ENCODE measurements at regions not wholly inside any gene's neighbourhood (a gene's known extent, or its start where the extent isn't known, plus 50 kb on each side); places are given as distances from the start of the nearest gene placed in this dataset.

DNA sequence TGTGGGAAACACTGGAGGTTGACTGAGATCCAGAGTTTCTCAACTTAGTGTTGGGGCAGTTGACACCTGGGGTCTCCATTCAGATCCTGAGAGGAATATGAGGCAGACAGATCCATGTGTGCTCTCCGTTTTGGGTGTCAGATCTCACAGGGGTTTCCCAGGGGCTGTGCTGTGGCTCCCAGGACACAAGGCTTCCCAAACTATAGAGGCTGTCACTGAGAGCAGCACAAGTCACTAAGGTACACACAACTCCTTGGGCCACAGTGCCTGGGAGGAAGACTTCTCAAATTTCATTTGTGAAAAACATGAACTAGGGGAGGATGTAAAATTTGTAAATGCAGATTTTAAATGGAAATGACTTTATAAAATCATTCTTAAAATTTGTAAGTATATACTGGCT is 363.6 kb downstream of the FBXO8 start:
- no peak overlapping the region for H3K9ac ChIP-seq (ENCODE audit: low read length)
- H3K27me3 Mint-ChIP-seq (ENCODE audit: low read depth, unreplicated experiment), result no peaks in the 10 kb centered on the region
- H4K20me1 ChIP-seq (ENCODE audit: insufficient read depth, low read length), result no peaks in the 10 kb centered on the region
- no peaks in the 10 kb centered on the region for H3K27me3 ChIP-seq (ENCODE audit: insufficient read depth, low read length)
- no peaks in the 10 kb centered on the region for H3K36me3 ChIP-seq (ENCODE audit: insufficient read depth, low read length)
- H3K4me2 ChIP-seq (ENCODE audit: low read length), result no peak overlapping the region
- no peak overlapping the region for H3K27ac ChIP-seq (ENCODE audit: low read depth, low read length)
- H3K27ac Mint-ChIP-seq (ENCODE audit: unreplicated experiment), result no peak overlapping the region
- DNase-seq (ENCODE audit: low read depth), result no peak
- peaks cover 7% of the 10 kb centered on the region for H3K4me1 ChIP-seq (ENCODE audit: insufficient read depth, low read length)
- H2AFZ ChIP-seq (ENCODE audit: low read depth, low read length), result no peak overlapping the region
- FAIRE-seq, result no peak
- H3K36me3 Mint-ChIP-seq (ENCODE audit: low read depth, unreplicated experiment), result no peaks in the 10 kb centered on the region
- no peak for TF ChIP-seq EZH2 (IDR thresholded peaks at IDR 0.05; ENCODE audit: insufficient read depth, low read length)
- H3K79me2 ChIP-seq (ENCODE audit: insufficient read depth, low read length), result no peaks in the 10 kb centered on the region
- H3K9me3 Mint-ChIP-seq (ENCODE audit: unreplicated experiment), result no peaks in the 10 kb centered on the region
- no peaks in the 10 kb centered on the region for H3K9me3 ChIP-seq (ENCODE audit: insufficient read depth, low read depth, low read length)
- H3K4me3 Mint-ChIP-seq (ENCODE audit: unreplicated experiment), result no peak overlapping the region
- H3K4me3 ChIP-seq (ENCODE audit: insufficient read depth, low read depth, low read length), result no peak overlapping the region
- peaks cover 32% of the 10 kb centered on the region for H3K4me1 Mint-ChIP-seq (ENCODE audit: low read depth, unreplicated experiment)

DNA sequence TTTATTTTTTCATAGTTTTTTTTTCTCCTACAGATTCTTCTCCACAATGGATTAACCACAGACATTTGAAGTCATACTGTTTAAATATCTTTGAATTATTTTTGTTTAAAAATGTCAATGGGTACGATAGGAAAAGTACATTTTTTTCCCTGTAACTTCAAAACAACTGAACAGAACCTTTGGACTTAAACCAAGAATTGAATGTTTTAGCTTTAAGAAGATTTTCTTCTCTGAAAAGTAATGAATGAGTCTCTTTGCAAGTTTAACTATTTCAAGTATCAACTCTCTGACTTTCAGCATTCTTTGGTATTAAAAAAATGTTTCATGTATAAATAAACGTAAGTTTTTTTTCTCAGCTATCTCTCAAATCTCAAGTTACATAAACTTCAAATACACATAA is 364.3 kb downstream of the FBXO8 start:
- no peak for TF ChIP-seq EZH2 (IDR thresholded peaks at IDR 0.05; ENCODE audit: insufficient read depth, low read length)
- TF ChIP-seq, protein P1, sequence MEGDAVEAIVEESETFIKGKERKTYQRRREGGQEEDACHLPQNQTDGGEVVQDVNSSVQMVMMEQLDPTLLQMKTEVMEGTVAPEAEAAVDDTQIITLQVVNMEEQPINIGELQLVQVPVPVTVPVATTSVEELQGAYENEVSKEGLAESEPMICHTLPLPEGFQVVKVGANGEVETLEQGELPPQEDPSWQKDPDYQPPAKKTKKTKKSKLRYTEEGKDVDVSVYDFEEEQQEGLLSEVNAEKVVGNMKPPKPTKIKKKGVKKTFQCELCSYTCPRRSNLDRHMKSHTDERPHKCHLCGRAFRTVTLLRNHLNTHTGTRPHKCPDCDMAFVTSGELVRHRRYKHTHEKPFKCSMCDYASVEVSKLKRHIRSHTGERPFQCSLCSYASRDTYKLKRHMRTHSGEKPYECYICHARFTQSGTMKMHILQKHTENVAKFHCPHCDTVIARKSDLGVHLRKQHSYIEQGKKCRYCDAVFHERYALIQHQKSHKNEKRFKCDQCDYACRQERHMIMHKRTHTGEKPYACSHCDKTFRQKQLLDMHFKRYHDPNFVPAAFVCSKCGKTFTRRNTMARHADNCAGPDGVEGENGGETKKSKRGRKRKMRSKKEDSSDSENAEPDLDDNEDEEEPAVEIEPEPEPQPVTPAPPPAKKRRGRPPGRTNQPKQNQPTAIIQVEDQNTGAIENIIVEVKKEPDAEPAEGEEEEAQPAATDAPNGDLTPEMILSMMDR (IDR thresholded peaks at IDR 0.05; ENCODE audit: insufficient read depth, low read depth, low read length), result no peak

DNA sequence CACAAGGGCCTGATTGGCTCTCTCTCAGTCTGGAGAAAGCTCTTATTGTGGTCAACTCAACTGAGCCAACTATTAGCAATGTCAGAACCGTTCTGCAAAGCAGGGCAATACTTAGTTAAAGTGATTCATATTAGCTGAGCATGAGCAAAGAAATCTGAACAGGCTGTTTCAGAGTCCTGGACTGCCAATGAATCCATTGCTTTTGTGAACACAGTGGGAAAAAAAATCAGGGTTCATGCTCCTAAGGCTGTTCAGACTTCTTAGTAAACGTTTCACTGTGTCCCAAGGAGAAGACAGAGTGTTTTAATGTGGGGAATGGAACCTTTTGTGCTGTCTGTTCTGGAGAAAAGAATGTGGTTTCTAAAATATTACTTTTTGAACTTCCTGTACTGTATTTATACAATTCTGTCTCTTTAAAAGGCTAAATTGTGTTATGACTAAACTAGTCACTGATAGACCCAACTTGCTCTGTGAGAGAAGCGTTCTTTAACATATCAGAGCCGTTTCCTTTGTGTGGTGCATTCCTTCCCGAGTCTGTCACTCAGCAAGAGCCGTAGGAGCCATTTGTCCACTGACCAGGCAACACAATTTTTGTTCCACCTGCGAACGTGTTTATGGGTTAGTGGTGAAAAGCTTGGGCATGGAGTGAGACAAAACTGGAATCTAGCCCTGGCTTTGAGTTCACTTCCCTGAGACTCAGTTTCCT is 366.1 kb downstream of the FBXO8 start:
- TF ChIP-seq, protein P1 (IDR thresholded peaks at IDR 0.05; ENCODE audit: insufficient read depth, low read depth, low read length), result no peak
- TF ChIP-seq EZH2 (IDR thresholded peaks at IDR 0.05; ENCODE audit: insufficient read depth, low read length), result no peak
- H3K79me2 ChIP-seq (ENCODE audit: insufficient read depth, low read length), result no peaks in the 10 kb centered on the region
- peak overlapping the region; percentile 49 for H3K27ac ChIP-seq (ENCODE audit: low read depth, low read length)
- H3K9me3 Mint-ChIP-seq (ENCODE audit: unreplicated experiment), result no peaks in the 10 kb centered on the region
- H2AFZ ChIP-seq (ENCODE audit: low read depth, low read length), result peak overlapping the region; percentile 37
- peak overlapping the region; percentile 24 for H3K4me3 ChIP-seq (ENCODE audit: insufficient read depth, low read depth, low read length)
- peak overlapping the region; percentile 79 for H3K4me2 ChIP-seq (ENCODE audit: low read length)
- peaks cover 25% of the 10 kb centered on the region for H3K4me1 Mint-ChIP-seq (ENCODE audit: low read depth, unreplicated experiment)
- peaks cover 7% of the 10 kb centered on the region for H3K4me1 ChIP-seq (ENCODE audit: insufficient read depth, low read length)
- no peak for FAIRE-seq
- H3K9me3 ChIP-seq (ENCODE audit: insufficient read depth, low read depth, low read length), result no peaks in the 10 kb centered on the region
- H3K27me3 ChIP-seq (ENCODE audit: insufficient read depth, low read length), result no peaks in the 10 kb centered on the region
- no peaks in the 10 kb centered on the region for H4K20me1 ChIP-seq (ENCODE audit: insufficient read depth, low read length)
- no peaks in the 10 kb centered on the region for H3K36me3 Mint-ChIP-seq (ENCODE audit: low read depth, unreplicated experiment)
- H3K36me3 ChIP-seq (ENCODE audit: insufficient read depth, low read length), result no peaks in the 10 kb centered on the region
- peak overlapping the region; percentile 99 for H3K27ac Mint-ChIP-seq (ENCODE audit: unreplicated experiment)
- peak overlapping the region; percentile 55 for H3K4me3 Mint-ChIP-seq (ENCODE audit: unreplicated experiment)
- peak overlapping the region; percentile 35 for H3K9ac ChIP-seq (ENCODE audit: low read length)
- DNase-seq (ENCODE audit: low read depth), result peak; percentile 73
- H3K27me3 Mint-ChIP-seq (ENCODE audit: low read depth, unreplicated experiment), result no peaks in the 10 kb centered on the region

More for the DNA sequence above, 364.3 kb downstream of the FBXO8 start:
- peaks cover 7% of the 10 kb centered on the region for H3K4me1 ChIP-seq (ENCODE audit: insufficient read depth, low read length)
- H3K36me3 Mint-ChIP-seq (ENCODE audit: low read depth, unreplicated experiment), result no peaks in the 10 kb centered on the region
- no peaks in the 10 kb centered on the region for H3K9me3 ChIP-seq (ENCODE audit: insufficient read depth, low read depth, low read length)
- H3K36me3 ChIP-seq (ENCODE audit: insufficient read depth, low read length), result no peaks in the 10 kb centered on the region
- H3K4me1 Mint-ChIP-seq (ENCODE audit: low read depth, unreplicated experiment), result peaks cover 25% of the 10 kb centered on the region
- no peak overlapping the region for H3K4me3 Mint-ChIP-seq (ENCODE audit: unreplicated experiment)
- no peaks in the 10 kb centered on the region for H3K79me2 ChIP-seq (ENCODE audit: insufficient read depth, low read length)
- no peak overlapping the region for H3K4me2 ChIP-seq (ENCODE audit: low read length)
- no peaks in the 10 kb centered on the region for H3K9me3 Mint-ChIP-seq (ENCODE audit: unreplicated experiment)
- FAIRE-seq (no peak), DNase-seq (ENCODE audit: low read depth) (peak; percentile 47)
- no peak overlapping the region for H2AFZ ChIP-seq (ENCODE audit: low read depth, low read length)
- H3K9ac ChIP-seq (ENCODE audit: low read length), result no peak overlapping the region
- no peaks in the 10 kb centered on the region for H4K20me1 ChIP-seq (ENCODE audit: insufficient read depth, low read length)
- no peak overlapping the region for H3K27ac ChIP-seq (ENCODE audit: low read depth, low read length)
- no peaks in the 10 kb centered on the region for H3K27me3 ChIP-seq (ENCODE audit: insufficient read depth, low read length)
- H3K4me3 ChIP-seq (ENCODE audit: insufficient read depth, low read depth, low read length), result no peak overlapping the region
- H3K27ac Mint-ChIP-seq (ENCODE audit: unreplicated experiment), result peak overlapping the region; percentile 14
- H3K27me3 Mint-ChIP-seq (ENCODE audit: low read depth, unreplicated experiment), result no peaks in the 10 kb centered on the region
